ENCODE measurements at regions not wholly inside any gene's neighbourhood (a gene's known extent, or its start where the extent isn't known, plus 50 kb on each side); places are given as distances from the start of the nearest gene placed in this dataset.

DNA sequence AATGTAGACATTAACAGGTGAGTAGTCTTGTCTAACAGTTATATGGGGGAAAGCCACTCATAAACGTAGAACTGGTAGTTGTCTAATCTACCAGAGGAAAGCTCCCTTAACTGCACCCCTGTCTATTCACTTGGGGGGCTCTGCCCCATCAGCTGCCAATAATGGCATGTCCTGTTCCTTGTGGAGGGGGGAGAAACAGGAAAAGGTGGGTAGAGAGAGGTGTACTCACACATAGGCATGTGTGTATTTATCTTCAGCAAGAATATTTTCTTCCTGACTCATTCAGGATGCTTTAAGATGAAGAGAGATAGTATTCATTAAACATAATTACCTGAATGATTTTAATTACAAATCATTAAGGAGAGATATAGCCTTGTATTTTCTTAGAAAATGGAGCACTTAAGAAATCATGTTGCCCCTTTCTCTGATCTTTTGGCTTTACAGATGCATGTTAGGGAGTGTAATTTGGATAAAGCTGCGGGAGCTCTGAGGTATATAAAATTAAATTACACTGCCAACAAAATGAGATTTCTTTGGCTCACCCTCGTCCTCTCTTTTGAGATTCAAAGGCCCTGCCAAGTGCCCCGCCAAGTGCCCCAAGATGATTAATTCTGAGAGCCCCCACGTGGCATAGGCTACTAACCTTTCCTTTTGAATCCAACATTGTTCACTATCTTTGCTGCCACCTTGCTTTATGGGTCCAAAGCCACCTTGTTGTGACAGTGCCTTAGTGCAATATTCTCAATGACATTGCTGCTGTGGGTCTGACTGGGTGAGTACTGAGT, 286.3 kb upstream of the LYPLAL1 start:
- POLR2A ChIA-PET = no interaction called here
- Histone ChIP-seq H3K4me1 (ENCODE audit: insufficient read depth, low read length) (no peaks in the 10 kb centered on the region), H3K27ac (ENCODE audit: extremely low read length, insufficient read depth, low read length) (no peak overlapping the region), H3K36me3 (replicated peaks in 1 of 2; ENCODE audit: control insufficient read depth in 1 of 2, insufficient read depth in 2 of 2, low read length in 2 of 2) (no peaks in the 10 kb centered on the region), H3K4me3 (replicated peaks in 1 of 3; ENCODE audit: insufficient read depth in 1 of 3, low read depth in 2 of 3, low read length in 3 of 3) (no peak overlapping the region), H3K79me2 (ENCODE audit: insufficient read depth, low read length) (no peaks in the 10 kb centered on the region), H3K9me3 (ENCODE audit: low read length) (no peaks in the 10 kb centered on the region), H3K4me2 (ENCODE audit: low read depth, low read length) (no peak overlapping the region), H2AFZ (ENCODE audit: low read length) (no peak overlapping the region), H3K9ac (ENCODE audit: insufficient read depth, low read depth, low read length) (no peak overlapping the region), H4K20me1 (ENCODE audit: insufficient read depth, low read length) (no peaks in the 10 kb centered on the region), H3K27me3 (ENCODE audit: control insufficient read depth in 1 of 2, insufficient read depth in 2 of 2, low read length in 2 of 2) (no peaks in the 10 kb centered on the region)
- DNase-seq (ENCODE audit: low spot score) (no peak), ATAC-seq (no peak), FAIRE-seq (no peak)
- in situ Hi-C loops (cut with HindIII; ENCODE audit: extremely low pct_ligation_motif_present, low pct_unique_long_range_greater_than_20kb) = no loop called here
- BruUV-seq (replicated peaks) = no TSS peak
- CTCF ChIA-PET (ENCODE audit: low intra/inter-chr PET ratio, low total read pairs) = no interaction called here
- intact Hi-C loops (cut with micrococcal nuclease; ENCODE audit: unreplicated experiment) = no loop called here
- 15% methylated on average over 5 of the region's 5 CpGs for WGBS (ENCODE audit: low lambda C conversion rate)
- TF ChIP-seq MXI1 (IDR thresholded peaks at IDR 0.05; ENCODE audit: borderline replicate concordance, low read depth, low read length) (no peak), FLYWCH1 (CRISPR knock-in tag; IDR thresholded peaks at IDR 0.05) (no peak), ZNF550 (CRISPR knock-in tag; IDR thresholded peaks at IDR 0.05; ENCODE audit: borderline replicate concordance) (no peak), ZNF552 (CRISPR knock-in tag; IDR thresholded peaks at IDR 0.05; ENCODE audit: borderline replicate concordance) (no peak)

DNA sequence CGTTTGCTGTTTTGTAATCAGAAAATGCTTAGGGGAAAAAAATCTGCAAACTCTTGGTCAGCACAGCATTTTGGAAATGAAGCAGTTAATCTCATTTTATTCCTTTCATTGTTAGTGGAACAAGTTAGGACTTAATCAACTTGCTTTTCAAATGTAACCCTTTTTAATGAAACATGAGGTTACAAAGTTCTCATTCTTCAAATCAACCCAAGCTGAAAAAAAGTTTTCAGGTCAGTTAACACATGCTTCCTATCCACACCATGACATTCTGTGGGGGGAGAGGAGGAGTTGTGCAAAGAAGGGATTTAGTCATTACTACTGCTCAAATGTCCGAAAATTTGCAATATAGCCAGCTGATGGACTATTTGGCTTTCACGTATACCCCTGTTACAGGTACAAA, 283.2 kb upstream of the LYPLAL1 start:
- Histone ChIP-seq H3K27ac (ENCODE audit: extremely low read length, insufficient read depth, low read length) (no peak overlapping the region), H3K36me3 (replicated peaks in 1 of 2; ENCODE audit: control insufficient read depth in 1 of 2, insufficient read depth in 2 of 2, low read length in 2 of 2) (no peaks in the 10 kb centered on the region), H3K9me3 (ENCODE audit: low read length) (no peaks in the 10 kb centered on the region), H3K79me2 (ENCODE audit: insufficient read depth, low read length) (no peaks in the 10 kb centered on the region), H3K27me3 (ENCODE audit: control insufficient read depth in 1 of 2, insufficient read depth in 2 of 2, low read length in 2 of 2) (no peaks in the 10 kb centered on the region), H3K4me1 (ENCODE audit: insufficient read depth, low read length) (no peaks in the 10 kb centered on the region), H2AFZ (ENCODE audit: low read length) (no peak overlapping the region), H4K20me1 (ENCODE audit: insufficient read depth, low read length) (no peaks in the 10 kb centered on the region), H3K9ac (ENCODE audit: insufficient read depth, low read depth, low read length) (no peak overlapping the region), H3K4me3 (replicated peaks in 1 of 3; ENCODE audit: insufficient read depth in 1 of 3, low read depth in 2 of 3, low read length in 3 of 3) (no peak overlapping the region), H3K4me2 (ENCODE audit: low read depth, low read length) (no peak overlapping the region)
- BruUV-seq (replicated peaks) = no TSS peak
- DNase-seq (ENCODE audit: low spot score) (no peak), ATAC-seq (no peak), FAIRE-seq (no peak)
- TF ChIP-seq TCF7 (IDR thresholded peaks at IDR 0.05; ENCODE audit: low read depth) = no peak
- TF ChIP-seq FOXC1 (CRISPR knock-in tag; IDR thresholded peaks at IDR 0.05; ENCODE audit: borderline replicate concordance) = no peak
- no peak for TF ChIP-seq ZSCAN31 (CRISPR knock-in tag; IDR thresholded peaks at IDR 0.05; ENCODE audit: low read depth)
- TF ChIP-seq ONECUT2 (CRISPR knock-in tag; IDR thresholded peaks at IDR 0.05) = no peak
- TF ChIP-seq, protein P1, sequence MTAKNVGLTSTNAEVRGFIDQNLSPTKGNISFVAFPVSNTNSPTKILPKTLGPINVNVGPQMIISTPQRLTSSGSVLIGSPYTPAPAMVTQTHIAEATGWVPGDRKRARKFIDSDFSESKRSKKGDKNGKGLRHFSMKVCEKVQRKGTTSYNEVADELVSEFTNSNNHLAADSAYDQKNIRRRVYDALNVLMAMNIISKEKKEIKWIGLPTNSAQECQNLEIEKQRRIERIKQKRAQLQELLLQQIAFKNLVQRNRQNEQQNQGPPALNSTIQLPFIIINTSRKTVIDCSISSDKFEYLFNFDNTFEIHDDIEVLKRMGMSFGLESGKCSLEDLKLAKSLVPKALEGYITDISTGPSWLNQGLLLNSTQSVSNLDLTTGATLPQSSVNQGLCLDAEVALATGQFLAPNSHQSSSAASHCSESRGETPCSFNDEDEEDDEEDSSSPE (CRISPR knock-in tag; IDR thresholded peaks at IDR 0.05) = no peak
- no peak for TF ChIP-seq SMARCC2 (IDR thresholded peaks at IDR 0.05)
- ChIA-PET POLR2A (no interaction called here), CTCF (ENCODE audit: low intra/inter-chr PET ratio, low total read pairs) (no interaction called here)
- intact Hi-C loops (cut with micrococcal nuclease; ENCODE audit: unreplicated experiment) = no loop called here
- WGBS (ENCODE audit: low lambda C conversion rate) = 6% methylated on average over 3 of the region's 3 CpGs
- in situ Hi-C loops (cut with HindIII; ENCODE audit: extremely low pct_ligation_motif_present, low pct_unique_long_range_greater_than_20kb) = no loop called here

Measured in HepG2 (cell line).